ENCODE measurements at regions not wholly inside any gene's neighbourhood (a gene's known extent, or its start where the extent isn't known, plus 50 kb on each side); places are given as distances from the start of the nearest gene placed in this dataset.

GRCh38 chr6:163916315-163917081 lies 502.0 kb downstream of the QKI start:
- no peak for ATAC-seq
- DNase-seq (ENCODE audit: low spot score): no peak

- ATAC-seq: no peak
- DNase-seq (ENCODE audit: low spot score): no peak
These were observed 500.6 kb downstream of the QKI start for GRCh38 chr6:163915131-163915530.

- DNase-seq (ENCODE audit: low spot score) (no peak), ATAC-seq (no peak)
These were observed 498.5 kb downstream of the QKI start for GRCh38 chr6:163913045-163913444.

GRCh38 chr6:163906006-163906710 lies 491.6 kb downstream of the QKI start:
- DNase-seq (ENCODE audit: low spot score): no peak
- peak; percentile 86 for ATAC-seq

GRCh38 chr6:163904186-163904585 lies 489.7 kb downstream of the QKI start:
- DNase-seq (ENCODE audit: low spot score): no peak
- no peak for ATAC-seq

GRCh38 chr6:163903541-163903940 lies 489.0 kb downstream of the QKI start:
- DNase-seq (ENCODE audit: low spot score): no peak
- ATAC-seq: no peak

GRCh38 chr6:163902993-163903392 lies 488.5 kb downstream of the QKI start:
- no peak for ATAC-seq
- no peak for DNase-seq (ENCODE audit: low spot score)

- DNase-seq (ENCODE audit: low spot score) (no peak), ATAC-seq (no peak)
These were observed 487.2 kb downstream of the QKI start for GRCh38 chr6:163901681-163902080.

- DNase-seq (ENCODE audit: low spot score): no peak
- ATAC-seq: no peak
These were observed 486.1 kb downstream of the QKI start for GRCh38 chr6:163900570-163900969.

- no peak for ATAC-seq
- no peak for DNase-seq (ENCODE audit: low spot score)
These were observed 483.2 kb downstream of the QKI start for GRCh38 chr6:163897669-163898068.

GRCh38 chr6:163897030-163897429 lies 482.5 kb downstream of the QKI start:
- ATAC-seq: no peak
- DNase-seq (ENCODE audit: low spot score): no peak

GRCh38 chr6:163895162-163895561 lies 480.6 kb downstream of the QKI start:
- no peak for ATAC-seq
- no peak for DNase-seq (ENCODE audit: low spot score)

GRCh38 chr6:163893609-163894189 lies 479.2 kb downstream of the QKI start:
- ATAC-seq (peak; percentile 81), DNase-seq (ENCODE audit: low spot score) (no peak)

- DNase-seq (ENCODE audit: low spot score) (no peak), ATAC-seq (no peak)
These were observed 478.5 kb downstream of the QKI start for GRCh38 chr6:163892824-163893561.

GRCh38 chr6:163889904-163890514 lies 475.5 kb downstream of the QKI start:
- DNase-seq (ENCODE audit: low spot score) (no peak), ATAC-seq (no peak)

GRCh38 chr6:163888030-163888819 lies 473.7 kb downstream of the QKI start:
- ATAC-seq (no peak), DNase-seq (ENCODE audit: low spot score) (no peak)

GRCh38 chr6:163886428-163886827 lies 471.9 kb downstream of the QKI start:
- no peak for DNase-seq (ENCODE audit: low spot score)
- ATAC-seq: no peak

GRCh38 chr6:163883984-163884383 lies 469.5 kb downstream of the QKI start:
- ATAC-seq (no peak), DNase-seq (ENCODE audit: low spot score) (no peak)

GRCh38 chr6:163878698-163879097 lies 464.2 kb downstream of the QKI start:
- ATAC-seq (no peak), DNase-seq (ENCODE audit: low spot score) (no peak)

All from left lobe of liver (tissue), 2 donors.